A673 (cell line): ENCODE measurements at regions not wholly inside any gene's neighbourhood (a gene's known extent, or its start where the extent isn't known, plus 50 kb on each side); places are given as distances from the start of the nearest gene placed in this dataset.

ENCODE experiments used
- BruUV-seq: library from RNA; stranded (reverse); fragments of 400-500 nt; replicated peaks from 2 replicates; lab custom pipeline; 2021; lab: Mats Ljungman, UMichigan
- CTCF ChIA-PET: fragments of 300-600 bp; sonication (Branson Sonifier 250); formaldehyde crosslinking; loops from one replicate; lab custom pipeline; 2022; ENCODE audit warnings: antibody characterized with exemption; lab: Charles Lee
- POLR2A ChIA-PET: fragments of 300-600 bp; sonication (Branson Sonifier 250); formaldehyde crosslinking; loops from one replicate; lab custom pipeline; 2022; ENCODE audit warnings: antibody characterized with exemption; ENCODE audit not compliant: low non-redundant PET; lab: Charles Lee
- DNase-seq: peaks from one replicate; pipeline ENCODE4 v3.0.0-alpha.2; 2015; ENCODE audit warnings: low spot score
- H3K27ac ChIP-seq: fragments of 200-600 bp; sonication (generic); 2 replicates; pipeline ENCODE4 v1.5.1; 2016; ENCODE audit warnings: mixed run types, low read depth, mild to moderate bottlenecking, mixed read lengths, antibody characterized with exemption, low read length; ENCODE audit not compliant: poor library complexity, severe bottlenecking
- H3K27me3 ChIP-seq: fragments of 200-600 bp; sonication (generic); replicated peaks from 2 replicates; pipeline ENCODE4 v1.6.1; 2017; ENCODE audit warnings: mixed run types, low read depth, mild to moderate bottlenecking, mixed read lengths, antibody characterized with exemption, low read length; ENCODE audit not compliant: insufficient read depth, poor library complexity
- H3K36me3 ChIP-seq: fragments of 200-600 bp; sonication (generic); 2 replicates; pipeline ENCODE4 v1.6.1; 2016; ENCODE audit warnings: mixed run types, mild to moderate bottlenecking, mixed read lengths, antibody characterized with exemption, low read length; ENCODE audit not compliant: insufficient read depth, poor library complexity, severe bottlenecking
- H3K4me1 ChIP-seq: fragments of 200-600 bp; sonication (generic); 2 replicates; pipeline ENCODE4 v1.6.1; 2017; ENCODE audit warnings: mixed run types, mild to moderate bottlenecking, mixed read lengths, antibody characterized with exemption, low read length; ENCODE audit not compliant: insufficient read depth, poor library complexity, severe bottlenecking
- H3K4me3 ChIP-seq: fragments of 200-600 bp; sonication (generic); 2 replicates; pipeline ENCODE4 v1.5.1; 2016; ENCODE audit warnings: low read depth, mixed run types, mild to moderate bottlenecking, mixed read lengths, low read length; ENCODE audit not compliant: poor library complexity, severe bottlenecking
- H3K9me3 ChIP-seq: fragments of 200-600 bp; sonication (generic); 2 replicates; pipeline ENCODE4 v1.6.1; 2016; ENCODE audit warnings: mixed run types, low read depth, mild to moderate bottlenecking, mixed read lengths, antibody characterized with exemption, low read length; ENCODE audit not compliant: poor library complexity, severe bottlenecking
- CTCF ChIP-seq: fragments of 300-800, 200-600 bp; sonication (generic); conservative IDR thresholded peaks from 2 replicates; pipeline ENCODE4 v1.5.1; 2017; ENCODE audit warnings: low read depth, mild to moderate bottlenecking, antibody characterized with exemption, low read length, moderate library complexity, mixed read lengths
- EZH2 ChIP-seq: fragments of 200-600 bp; sonication (generic); IDR thresholded peaks from 2 replicates; pipeline ENCODE4 v1.6.1; 2017; ENCODE audit warnings: borderline replicate concordance, low read depth, mild to moderate bottlenecking, mixed read lengths, antibody characterized with exemption, low read length; ENCODE audit not compliant: poor library complexity, severe bottlenecking
- intact Hi-C: fragments of 100-400 bp; cut with micrococcal nuclease; formaldehyde crosslinking; loops from one replicate; pipeline ENCODE4 v1.10.0; 2022; ENCODE audit not compliant: unreplicated experiment

- H3K27ac ChIP-seq, result no peak overlapping the region
- no peak overlapping the region for H3K4me3 ChIP-seq
- no peaks in the 10 kb centered on the region for H3K4me1 ChIP-seq
- no peaks in the 10 kb centered on the region for H3K9me3 ChIP-seq
- intact Hi-C loops, result no loop called here
- no TSS peak for BruUV-seq
- H3K27me3 ChIP-seq, result no peaks in the 10 kb centered on the region
- ChIA-PET POLR2A (interaction anchor here (0.6 kb wide), 1 partner anchor 751 kb away, joined by 3 read pairs; no protein-coding TSS in a partner anchor), CTCF (no interaction called here)
- H3K36me3 ChIP-seq, result no peaks in the 10 kb centered on the region
- TF ChIP-seq EZH2 (no peak), CTCF (no peak)
- no peak for DNase-seq
Measured at GRCh38 chr9:110068212-110068611, 139.7 kb downstream of the C9orf152 start.

GRCh38 chr9:110069326-110070248 lies 138.4 kb downstream of the C9orf152 start:
- H3K4me1 ChIP-seq, result no peaks in the 10 kb centered on the region
- ChIA-PET CTCF (no interaction called here), POLR2A (interaction anchor here (0.6 kb wide), 1 partner anchor 10 kb away, joined by 8 read pairs; no protein-coding TSS in a partner anchor)
- H3K27ac ChIP-seq, result no peak overlapping the region
- TF ChIP-seq CTCF (no peak), EZH2 (no peak)
- no peaks in the 10 kb centered on the region for H3K27me3 ChIP-seq
- BruUV-seq, result no TSS peak
- no peak overlapping the region for H3K4me3 ChIP-seq
- H3K9me3 ChIP-seq, result no peaks in the 10 kb centered on the region
- H3K36me3 ChIP-seq, result no peaks in the 10 kb centered on the region
- peak; percentile 32 for DNase-seq
- intact Hi-C loops, result no loop called here

- H3K4me1 ChIP-seq, result no peaks in the 10 kb centered on the region
- H3K36me3 ChIP-seq, result no peaks in the 10 kb centered on the region
- no peak overlapping the region for H3K4me3 ChIP-seq
- DNase-seq, result no peak
- ChIA-PET POLR2A (no interaction called here), CTCF (no interaction called here)
- H3K9me3 ChIP-seq, result no peaks in the 10 kb centered on the region
- BruUV-seq, result no TSS peak
- intact Hi-C loops, result no loop called here
- TF ChIP-seq EZH2, result no peak
- no peak for TF ChIP-seq CTCF
- H3K27me3 ChIP-seq, result no peaks in the 10 kb centered on the region
- H3K27ac ChIP-seq, result no peak overlapping the region
Measured at GRCh38 chr9:110072597-110073355, 135.2 kb downstream of the C9orf152 start.
